Heart left ventricle (tissue), 16 donors: ENCODE measurements at regions not wholly inside any gene's neighbourhood (a gene's known extent, or its start where the extent isn't known, plus 50 kb on each side); places are given as distances from the start of the nearest gene placed in this dataset.

Experiments used
- ATAC-seq, 4 donors: fragments of 200-7000 bp; cut with Tn5 transposase; one replicate each; pipeline ENCODE4 v1.9.1; 2020 to 2022; ENCODE audit warnings: moderate library complexity in 4 of 4, mild to moderate bottlenecking in 3 of 4, moderate number of reproducible peaks in 1 of 4
- DNase-seq, 5 donors: peaks; one replicate each; pipeline ENCODE4 v3.0.0-alpha.2; 2020
- H3K27ac ChIP-seq, 12 donors: fragments of 200-600 bp; sonication (generic) in 4 of 12; one replicate each; pipeline versions ENCODE4 v1.5.0 to v1.8.0; 2016 to 2022; ENCODE audit warnings: mild to moderate bottlenecking in 2 of 12
- H3K27me3 ChIP-seq, 9 donors: fragments of 200-600 bp; sonication (generic) in 2 of 9; one replicate each; pipeline versions ENCODE4 v1.5.1 to v1.8.0; 2016 to 2022; ENCODE audit warnings: mild to moderate bottlenecking in 3 of 9
- H3K36me3 ChIP-seq, 9 donors: fragments of 200-600 bp; sonication (generic) in 2 of 9; one replicate each; pipeline versions ENCODE4 v1.5.0 to v1.8.0; 2018 to 2022; ENCODE audit warnings: mild to moderate bottlenecking in 2 of 9
- H3K4me1 ChIP-seq, 12 donors: fragments of 200-600 bp; sonication (generic) in 4 of 12; one replicate each; pipeline versions ENCODE4 v1.5.0 to v1.8.0; 2016 to 2022; ENCODE audit warnings: mild to moderate bottlenecking in 3 of 12
- H3K4me3 ChIP-seq, 12 donors: fragments of 200-600 bp; sonication (generic) in 4 of 12; one replicate each; pipeline versions ENCODE4 v1.5.0 to v1.8.0; 2017 to 2022; ENCODE audit warnings: mild to moderate bottlenecking in 9 of 12, moderate library complexity in 4 of 12
- H3K9me3 ChIP-seq, 12 donors: fragments of 200-600 bp; sonication (generic) in 4 of 12; one replicate each; pipeline versions ENCODE4 v1.5.0 to v1.8.0; 2016 to 2022; ENCODE audit warnings: mild to moderate bottlenecking in 1 of 12
- CTCF ChIP-seq, 12 donors: fragments of 200-600 bp; sonication (generic) in 4 of 12; IDR thresholded peaks; one replicate each; pipeline versions ENCODE4 v1.5.0 to v1.8.0; 2018 to 2022; ENCODE audit warnings: antibody characterized with exemption in 12 of 12, mild to moderate bottlenecking in 5 of 12
- POLR2A ChIP-seq, 2 donors: fragments of 450-650 bp; IDR thresholded peaks; one replicate each; pipeline ENCODE4 v1.6.1; 2017; ENCODE audit warnings: antibody characterized with exemption in 2 of 2, mild to moderate bottlenecking in 2 of 2, moderate library complexity in 2 of 2
- WGBS, 4 donors: extraction: QIAGEN DNeasy Blood & Tissue Kit in 2 of 4; methylation state at CpG; one replicate each; pipeline versions ENCODE4 v1.1.5 to v1.1.7; 2013 to 2018; 5-methylcytosine and 5-hydroxymethylcytosine counted together
- intact Hi-C, 10 donors: fragments of 100-400 bp; cut with DNase I; formaldehyde crosslinking; loops; one replicate each; pipeline versions ENCODE4 v1.11.1 to v1.14.2; 2022
- donor health status: ischemic (EF 13 %, LVEDD 7.1; RV severe dilation, severe dysfunction).
- donor health status: healthy with polysubstance abuse.
- donor health status: DM: no; HTN: yes; CAD: no.
- donor health status: DM: no; HTN: no; CAD: no.
- donor health status: ischemic (EF 25% LVEDD 6.9; RV normal size, moderate dysfunction).
- donor health status: ischemic (EF 25% LVEDD 5.7; RV mildly dilated, moderate dysfunction).
- donor health status: healthy.
- donor health status: DM: yes; HTN: yes; CAD: no.
- donor health status: ischemic (EF 35%, LVEDD 5.7; RV mildly dilated, moderate dysfunction).
- donor health status: nonischemic (EF 11% LVEDD 7.7; RV severe dilation, severe dysfunction).
- donor health status: DM: yes; HTN: yes; CAD: no.
- donor health status: PGD.
- donor health status: ischemic (EF 29% LVEDD 5.4; RV normal size, mild dysfunction).
- donor health status: nonischemic (EF 23%, LVEDD 6.1; RV moderate dilation, normal function).

DNA sequence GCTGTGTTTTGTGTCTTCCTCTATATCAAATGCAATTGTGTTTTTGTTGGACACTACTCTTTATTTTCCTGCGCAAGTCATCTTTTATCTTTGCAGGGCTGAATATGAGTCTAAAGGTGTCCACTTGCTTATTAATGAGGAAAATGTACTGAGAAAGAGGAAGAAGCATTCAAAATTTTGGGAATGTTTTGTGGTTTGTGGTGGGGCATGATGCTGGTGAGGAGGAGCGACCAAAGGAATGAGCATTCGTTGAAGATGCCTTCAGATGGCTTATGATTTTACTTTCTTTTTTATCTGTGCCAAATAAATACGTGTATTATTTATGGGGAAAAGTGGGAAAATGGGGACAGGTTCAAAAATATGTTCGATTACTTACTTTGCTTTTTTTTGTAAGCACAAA, 63.9 kb upstream of the SMIM21 start:
- intact Hi-C loops: no loop called here
- no peak overlapping the region for H3K4me3 ChIP-seq
- H3K9me3 ChIP-seq: no peaks in the 10 kb centered on the region
- WGBS, 4 donors: 79 to 93% (median 87%) methylated on average over 5 of the region's 5 CpGs
- DNase-seq: no peak
- no peak for ATAC-seq
- no peak overlapping the region for H3K27ac ChIP-seq
- no peaks in the 10 kb centered on the region for H3K36me3 ChIP-seq
- H3K4me1 ChIP-seq: no peaks in the 10 kb centered on the region
- TF ChIP-seq CTCF (IDR thresholded peaks at IDR 0.05) (no peak), POLR2A (IDR thresholded peaks at IDR 0.05) (no peak)
- peaks cover 0 to 3% (median 0%) of the 10 kb centered on the region in 9 donors for H3K27me3 ChIP-seq

- no peaks in the 10 kb centered on the region for H3K27me3 ChIP-seq
- WGBS, 4 donors: 75 to 81% (median 79%) methylated on average over 13 of the region's 13 CpGs
- no peak overlapping the region for H3K27ac ChIP-seq
- peak in 3 of 4 donors; percentile 47 to 92 (median 70) for ATAC-seq
- intact Hi-C loops: loop anchor here in 2 of 10 donors (10.0 kb wide), 2 partner anchors 365 to 585 kb away; no protein-coding TSS in a partner anchor
- DNase-seq: no peak
- peaks cover 0 to 7% (median 0%) of the 10 kb centered on the region in 12 donors for H3K9me3 ChIP-seq
- H3K4me3 ChIP-seq: no peak overlapping the region
- H3K4me1 ChIP-seq: no peaks in the 10 kb centered on the region
- no peaks in the 10 kb centered on the region for H3K36me3 ChIP-seq
- TF ChIP-seq POLR2A (IDR thresholded peaks at IDR 0.05) (no peak), CTCF (IDR thresholded peaks at IDR 0.05) (no peak)
These were observed 62.1 kb upstream of the SMIM21 start for GRCh38 chr18:75489493-75490190.

DNA sequence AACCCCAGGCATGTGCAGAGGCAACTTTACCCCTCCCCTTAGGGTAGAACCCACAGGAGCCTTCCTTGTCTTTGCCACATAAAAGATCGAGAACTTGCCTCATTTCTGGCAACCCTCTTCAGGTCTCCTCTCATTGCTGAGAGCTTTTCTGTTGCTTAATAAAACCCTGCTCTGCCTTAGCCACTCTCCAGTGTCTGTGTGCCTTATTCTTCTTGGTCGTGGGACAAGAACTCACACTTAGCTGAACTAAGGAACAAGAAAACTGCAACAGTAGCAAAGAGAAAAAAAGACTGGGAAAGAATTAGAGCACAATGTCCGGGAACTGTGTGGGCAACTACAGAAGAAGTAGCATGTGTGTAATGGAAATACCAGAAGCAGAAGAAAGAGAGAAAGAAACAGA, 56.2 kb upstream of the SMIM21 start:
- ATAC-seq (no peak), DNase-seq (no peak)
- no peak overlapping the region for H3K4me3 ChIP-seq
- H3K27me3 ChIP-seq: no peaks in the 10 kb centered on the region
- no peak overlapping the region for H3K27ac ChIP-seq
- H3K36me3 ChIP-seq: no peaks in the 10 kb centered on the region
- intact Hi-C loops: loop anchor here in 2 of 10 donors (5.0 to 10.0 kb wide), 4 partner anchors 359 to 836 kb away; no protein-coding TSS in a partner anchor
- H3K9me3 ChIP-seq: peaks cover 0 to 34% (median 7%) of the 10 kb centered on the region in 12 donors
- WGBS, 4 donors: 88 to 91% (median 89%) methylated on average over 3 of the region's 3 CpGs
- TF ChIP-seq POLR2A (IDR thresholded peaks at IDR 0.05): no peak
- H3K4me1 ChIP-seq: no peaks in the 10 kb centered on the region

DNA sequence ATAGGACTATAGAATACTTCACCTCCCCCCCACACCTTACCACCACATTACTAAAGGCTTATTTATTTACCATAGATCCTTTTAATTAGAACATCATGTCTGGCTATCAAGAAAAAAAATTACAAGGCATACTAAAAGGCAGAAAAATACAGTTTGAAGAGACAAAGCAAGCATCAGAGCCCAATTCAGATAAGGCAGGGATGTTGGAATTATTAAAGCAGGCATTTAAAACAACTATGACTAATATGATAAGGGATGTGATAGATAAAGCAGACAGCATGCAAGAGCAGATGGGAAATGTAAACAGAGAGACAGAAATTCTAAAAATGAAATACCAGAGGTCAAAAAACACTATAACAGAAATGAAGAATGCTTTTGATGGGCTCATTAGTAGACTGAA, 55.4 kb upstream of the SMIM21 start:
- intact Hi-C loops: loop anchor here in 2 of 10 donors (5.0 to 10.0 kb wide), 4 partner anchors 358 to 836 kb away; no protein-coding TSS in a partner anchor
- H3K27ac ChIP-seq: no peak overlapping the region

More for the DNA sequence above, 55.4 kb upstream of the SMIM21 start:
- no peaks in the 10 kb centered on the region for H3K36me3 ChIP-seq
- ATAC-seq (no peak), DNase-seq (no peak)
- H3K4me1 ChIP-seq: no peaks in the 10 kb centered on the region
- no peak overlapping the region for H3K4me3 ChIP-seq
- TF ChIP-seq POLR2A (IDR thresholded peaks at IDR 0.05) (no peak), CTCF (IDR thresholded peaks at IDR 0.05) (no peak)
- H3K27me3 ChIP-seq: no peaks in the 10 kb centered on the region
- H3K9me3 ChIP-seq: peaks cover 0 to 34% (median 7%) of the 10 kb centered on the region in 12 donors
